Bronchial epithelial cell (primary cell): ENCODE measurements at regions not wholly inside any gene's neighbourhood (a gene's known extent, or its start where the extent isn't known, plus 50 kb on each side); places are given as distances from the start of the nearest gene placed in this dataset.
"Not testable (repeated sequence)": the region's sequence is repeated elsewhere in the genome, so short reads cannot be mapped to it uniquely, and the experiment has no call there.

ENCODE experiments used
- DNase-seq: peaks from one replicate; pipeline ENCODE4 v3.0.0-alpha.2; 2010; ENCODE audit warnings: low read depth
- FAIRE-seq: peaks from 2 replicates; lab custom pipeline; 2011; peaks lifted over from hg19 to GRCh38; lab: Jason Lieb, UNC
- H3K27me3 ChIP-seq: 2 replicates; pipeline ENCODE4 v1.5.1; 2011; ENCODE audit warnings: low read length; ENCODE audit not compliant: control insufficient read depth, insufficient read depth
- H3K36me3 ChIP-seq: 2 replicates; pipeline ENCODE4 v1.5.1; 2011; ENCODE audit warnings: low read length; ENCODE audit not compliant: control insufficient read depth, insufficient read depth
- H3K4me3 ChIP-seq: 2 replicates; pipeline ENCODE4 v1.5.1; 2011; ENCODE audit warnings: mild to moderate bottlenecking, low read depth, low read length, control low read depth
- TF ChIP-seq, protein P1 (sequence below): IDR thresholded peaks from 2 replicates; pipeline ENCODE4 v1.5.1; 2011; ENCODE audit warnings: mild to moderate bottlenecking, moderate library complexity, low read length, control low read depth, inconsistent platforms; ENCODE audit not compliant: insufficient read depth, severe bottlenecking

DNA sequence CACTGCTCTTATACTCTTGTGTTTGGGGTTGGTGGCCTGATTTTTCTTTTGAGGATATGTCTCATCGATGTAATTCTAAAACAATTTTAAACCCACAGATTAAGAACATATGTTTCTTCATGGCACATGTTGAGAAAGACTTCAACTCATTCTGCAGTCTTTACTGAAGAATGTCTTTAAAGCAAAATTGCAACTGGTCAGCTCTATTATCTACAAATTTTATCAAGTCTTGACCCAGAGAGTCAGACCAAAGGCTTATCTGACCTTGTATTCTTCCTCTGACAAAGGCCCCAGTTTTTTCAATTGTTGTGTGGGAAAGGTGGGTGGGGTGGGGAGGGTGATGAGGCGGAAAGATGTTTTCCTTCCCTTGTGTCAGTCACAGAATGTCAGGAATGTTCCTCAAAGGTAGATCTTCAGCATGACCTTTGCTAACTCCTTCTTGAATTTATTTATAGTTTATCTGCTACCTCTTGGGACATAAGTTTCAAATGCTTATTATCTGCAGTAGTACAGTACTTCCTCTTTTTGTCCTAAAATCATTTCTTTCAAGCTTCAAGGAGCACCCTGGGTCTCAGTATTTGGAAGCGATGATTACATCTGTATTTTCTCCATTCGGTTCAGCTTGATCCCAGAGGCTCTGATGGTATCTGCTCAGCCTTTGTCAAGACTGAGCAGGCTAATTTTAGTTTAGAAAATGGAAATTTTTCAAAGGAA is 63.2 kb upstream of the TIAM2 start:
- DNase-seq: no peak
- FAIRE-seq: no peak
- TF ChIP-seq, protein P1, sequence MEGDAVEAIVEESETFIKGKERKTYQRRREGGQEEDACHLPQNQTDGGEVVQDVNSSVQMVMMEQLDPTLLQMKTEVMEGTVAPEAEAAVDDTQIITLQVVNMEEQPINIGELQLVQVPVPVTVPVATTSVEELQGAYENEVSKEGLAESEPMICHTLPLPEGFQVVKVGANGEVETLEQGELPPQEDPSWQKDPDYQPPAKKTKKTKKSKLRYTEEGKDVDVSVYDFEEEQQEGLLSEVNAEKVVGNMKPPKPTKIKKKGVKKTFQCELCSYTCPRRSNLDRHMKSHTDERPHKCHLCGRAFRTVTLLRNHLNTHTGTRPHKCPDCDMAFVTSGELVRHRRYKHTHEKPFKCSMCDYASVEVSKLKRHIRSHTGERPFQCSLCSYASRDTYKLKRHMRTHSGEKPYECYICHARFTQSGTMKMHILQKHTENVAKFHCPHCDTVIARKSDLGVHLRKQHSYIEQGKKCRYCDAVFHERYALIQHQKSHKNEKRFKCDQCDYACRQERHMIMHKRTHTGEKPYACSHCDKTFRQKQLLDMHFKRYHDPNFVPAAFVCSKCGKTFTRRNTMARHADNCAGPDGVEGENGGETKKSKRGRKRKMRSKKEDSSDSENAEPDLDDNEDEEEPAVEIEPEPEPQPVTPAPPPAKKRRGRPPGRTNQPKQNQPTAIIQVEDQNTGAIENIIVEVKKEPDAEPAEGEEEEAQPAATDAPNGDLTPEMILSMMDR: no peak
- Histone ChIP-seq H3K36me3 (no peaks in the 10 kb centered on the region), H3K4me3 (no peak overlapping the region), H3K27me3 (no peaks in the 10 kb centered on the region)

DNA sequence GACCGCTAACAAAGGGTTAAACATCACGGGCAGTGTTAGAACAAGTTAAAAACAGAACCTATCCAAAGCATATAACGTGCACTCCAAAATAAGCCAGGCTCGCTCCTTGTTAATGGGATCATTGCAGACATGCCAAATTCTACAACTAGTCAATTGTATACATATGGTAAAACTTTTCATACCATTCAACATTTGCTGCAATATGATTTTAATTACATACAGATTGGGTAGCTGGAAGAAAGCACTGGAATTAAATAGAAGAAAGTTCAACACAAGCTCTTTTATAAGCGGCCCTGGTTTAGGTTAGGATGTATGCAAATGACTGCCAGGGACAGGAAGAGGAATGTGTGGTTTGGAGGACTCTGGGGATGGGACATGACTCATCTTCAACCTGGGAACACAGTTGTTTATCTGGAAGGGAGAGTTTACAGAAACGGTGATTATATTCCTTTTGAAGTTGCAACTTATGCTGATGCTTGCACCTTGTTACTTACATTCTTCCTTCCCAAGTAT is 62.5 kb upstream of the TIAM2 start:
- TF ChIP-seq, protein P1: no peak
- FAIRE-seq (peak; percentile 7), DNase-seq (peak; percentile 61)
- Histone ChIP-seq H3K36me3 (no peaks in the 10 kb centered on the region), H3K4me3 (no peak overlapping the region), H3K27me3 (no peaks in the 10 kb centered on the region)

DNA sequence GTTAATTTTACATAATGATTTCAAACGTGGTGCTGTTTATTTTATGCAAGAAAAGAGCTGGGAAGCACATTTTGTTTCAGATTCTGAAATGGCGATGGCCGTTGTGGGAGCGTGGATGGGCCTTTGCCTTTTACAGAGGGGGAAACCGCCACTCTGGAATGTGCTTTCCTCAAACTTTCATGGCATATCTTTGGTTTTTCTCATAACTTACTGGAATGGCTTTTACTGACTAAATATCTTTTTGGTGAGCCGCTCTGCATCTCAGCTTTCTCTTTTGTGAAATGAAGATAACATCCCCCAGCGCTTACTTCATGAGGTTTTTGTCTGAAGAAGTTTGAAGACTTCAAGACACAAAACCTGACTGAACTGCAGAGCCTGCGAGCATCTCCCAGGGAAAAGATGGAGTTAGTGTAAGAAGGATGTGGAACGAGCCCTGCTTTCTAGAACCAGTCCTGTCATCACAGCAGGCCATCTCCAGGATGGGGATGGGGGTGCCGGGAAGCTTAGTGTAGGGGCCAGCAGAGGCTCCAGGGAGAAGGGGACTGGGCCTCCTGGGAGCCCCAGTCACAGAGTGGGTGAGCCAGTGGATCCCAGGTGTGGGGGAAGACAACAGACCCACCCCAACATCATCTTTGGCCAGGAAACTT is 61.8 kb upstream of the TIAM2 start:
- Histone ChIP-seq H3K4me3 (no peak overlapping the region), H3K36me3 (no peaks in the 10 kb centered on the region), H3K27me3 (no peaks in the 10 kb centered on the region)
- FAIRE-seq (no peak), DNase-seq (no peak)
- TF ChIP-seq, protein P1: no peak

DNA sequence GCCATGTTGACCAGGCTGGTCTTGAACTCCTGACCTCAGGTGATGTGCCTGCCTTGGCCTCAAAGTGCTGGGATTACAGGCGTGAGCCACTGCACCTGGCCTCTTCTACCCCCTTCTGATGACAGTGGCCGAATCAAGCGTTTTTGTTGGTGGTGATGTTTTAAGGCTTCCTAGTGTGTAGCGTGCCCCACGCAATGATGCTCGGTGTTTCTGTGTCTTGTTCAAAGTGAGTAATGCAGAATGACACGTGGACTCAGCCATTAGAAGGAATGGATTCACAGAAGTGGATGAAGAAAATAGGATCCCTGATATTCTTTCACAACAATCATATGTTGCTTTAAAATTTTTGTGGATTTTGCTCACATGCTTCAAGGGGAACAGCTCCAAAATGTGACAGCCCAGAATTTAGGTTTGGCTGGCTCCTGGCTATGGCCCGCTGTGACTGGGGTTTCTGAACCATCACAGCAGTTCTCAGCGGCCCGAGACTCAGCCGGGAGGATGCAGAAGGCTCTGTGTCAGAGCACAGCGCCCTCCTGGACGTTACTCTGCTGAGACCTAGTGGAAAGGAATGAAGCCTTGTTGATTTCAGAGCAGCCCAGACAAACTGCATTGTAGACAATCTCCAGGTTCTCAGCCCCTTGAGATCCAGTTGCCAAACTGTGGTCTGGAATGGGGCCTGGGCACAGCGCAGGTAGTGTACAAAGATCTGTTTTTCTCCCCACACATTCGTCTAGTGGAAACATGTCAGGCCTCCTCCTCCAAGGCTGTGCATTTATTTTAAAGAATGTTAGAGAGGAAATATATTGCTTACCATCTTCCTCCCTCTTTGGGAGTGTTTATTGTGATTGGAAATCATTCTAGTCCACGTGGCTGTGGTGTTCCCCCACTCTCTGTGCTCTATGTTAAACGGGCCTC is 57.6 kb upstream of the TIAM2 start:
- no peak for FAIRE-seq
- no peak for DNase-seq
- TF ChIP-seq, protein P1: no peak

DNA sequence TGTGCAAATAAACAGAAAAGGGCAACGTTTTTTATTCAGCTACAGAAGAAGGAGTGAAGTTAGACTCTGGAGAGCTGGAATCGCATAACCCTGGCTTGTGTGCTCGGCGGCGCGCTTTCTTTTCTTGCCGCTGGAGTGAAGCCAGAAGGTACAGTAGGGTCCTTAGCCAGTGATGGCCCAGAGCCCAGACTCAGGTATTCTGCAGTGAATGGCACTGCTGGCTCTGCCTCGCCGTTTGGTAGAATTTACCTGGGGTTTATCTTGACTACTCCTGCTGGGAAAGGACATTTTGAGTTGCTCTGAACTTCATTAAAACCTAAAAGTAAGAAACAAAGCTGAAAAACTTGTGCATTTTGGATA is 56.9 kb upstream of the TIAM2 start:
- DNase-seq (no peak), FAIRE-seq (no peak)
- Histone ChIP-seq H3K4me3 (no peak overlapping the region), H3K36me3 (no peaks in the 10 kb centered on the region), H3K27me3 (no peaks in the 10 kb centered on the region)
- TF ChIP-seq, protein P1: no peak

More for the DNA sequence above, 57.6 kb upstream of the TIAM2 start:
- Histone ChIP-seq H3K4me3 (no peak overlapping the region), H3K27me3 (no peaks in the 10 kb centered on the region), H3K36me3 (no peaks in the 10 kb centered on the region)

DNA sequence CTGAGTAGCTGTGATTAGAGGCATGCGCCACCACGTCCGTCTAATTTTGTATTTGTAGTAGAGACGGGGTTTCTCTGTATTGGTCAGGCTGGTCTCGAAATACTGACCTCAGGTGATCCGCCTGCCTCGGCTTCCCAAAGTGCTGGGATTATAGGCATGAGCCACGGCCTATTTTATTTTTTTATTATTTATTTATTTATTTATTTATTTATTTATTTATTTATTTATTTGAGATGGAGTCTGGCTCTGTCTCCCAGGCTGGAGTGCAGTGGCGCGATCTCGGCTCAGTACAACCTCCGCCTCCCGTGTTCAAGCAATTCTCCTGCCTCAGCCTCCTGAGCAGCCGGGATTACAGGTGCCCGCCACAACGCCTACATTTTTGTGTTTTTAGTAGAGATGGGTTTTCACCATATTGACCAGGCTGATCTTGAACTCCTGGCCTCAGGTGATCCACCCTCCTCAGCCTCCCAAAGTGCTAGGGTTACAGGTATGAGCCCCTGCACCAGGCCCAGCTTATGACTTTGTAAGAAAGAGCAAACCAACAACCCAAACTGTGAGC is 56.3 kb upstream of the TIAM2 start:
- not testable (repeated sequence) for H3K27me3 ChIP-seq, FAIRE-seq, H3K4me3 ChIP-seq, H3K36me3 ChIP-seq, DNase-seq
